H1 (cell line): ENCODE measurements at regions not wholly inside any gene's neighbourhood (a gene's known extent, or its start where the extent isn't known, plus 50 kb on each side); places are given as distances from the start of the nearest gene placed in this dataset.

ENCODE experiments used
- CTCF ChIA-PET: fragments of 300-600 bp; sonication (Branson Sonifier 250); formaldehyde crosslinking; loops from one replicate; lab custom pipeline; 2021; ENCODE audit not compliant: partially characterized antibody; lab: Charles Lee
- POLR2A ChIA-PET: fragments of 300-600 bp; sonication (Branson Sonifier 250); formaldehyde crosslinking; loops from one replicate; lab custom pipeline; 2021; ENCODE audit warnings: inconsistent platforms; ENCODE audit not compliant: partially characterized antibody; lab: Charles Lee
- DNase-seq, 2 experiments: peaks; one replicate each; pipeline versions ENCODE4 v3.0.0 to v3.0.0-alpha.2; 2010 to 2022; ENCODE audit warnings: low spot score in 2 of 2, low read depth in 1 of 2, mixed read lengths in 1 of 2
- FAIRE-seq: peaks from 2 replicates; lab custom pipeline; 2011; peaks lifted over from hg19 to GRCh38; lab: Jason Lieb, UNC
- H2AFZ ChIP-seq: 2 replicates; pipeline ENCODE4 v1.8.1; 2012; ENCODE audit warnings: low read length, inconsistent platforms
- H2AK5ac ChIP-seq: 2 replicates; pipeline ENCODE4 v1.6.1; 2013; ENCODE audit warnings: low read depth, low read length
- H2BK120ac ChIP-seq: replicated peaks from 2 replicates; pipeline ENCODE3; 2013; ENCODE audit warnings: low read depth, low read length, inconsistent platforms
- H2BK12ac ChIP-seq: 2 replicates; pipeline ENCODE4 v1.6.1; 2013; ENCODE audit warnings: low read depth, low read length
- H2BK15ac ChIP-seq: 2 replicates; pipeline ENCODE4 v1.6.1; 2013; ENCODE audit warnings: low read length
- H2BK20ac ChIP-seq: 2 replicates; pipeline ENCODE4 v1.6.1; 2013; ENCODE audit warnings: low read length
- H2BK5ac ChIP-seq: 2 replicates; pipeline ENCODE4 v1.6.1; 2013; ENCODE audit warnings: low read depth, low read length
- H3K14ac ChIP-seq: 2 replicates; pipeline ENCODE4 v1.6.1; 2013; ENCODE audit warnings: inconsistent platforms; ENCODE audit not compliant: insufficient read length
- H3K18ac ChIP-seq: 2 replicates; pipeline ENCODE4 v1.6.1; 2013; ENCODE audit warnings: low read length; ENCODE audit errors: extremely low read depth
- H3K23ac ChIP-seq: 2 replicates; pipeline ENCODE4 v1.6.1; 2013; ENCODE audit warnings: inconsistent platforms; ENCODE audit not compliant: insufficient read length
- H3K23me2 ChIP-seq: 2 replicates; pipeline ENCODE4 v1.6.1; 2013; ENCODE audit warnings: low read depth, low read length
- H3K27ac ChIP-seq: 2 replicates; pipeline ENCODE4 v1.6.1; 2011; ENCODE audit warnings: low read depth, low read length, inconsistent platforms
- H3K27me3 ChIP-seq, 4 experiments: replicated peaks in 1 of 4; 1 replicate in 1 of 4; 2 replicates in 3 of 4; pipeline versions ENCODE4 v1.6.1 to v1.8.1; 2011 to 2013; ENCODE audit warnings: low read length in 3 of 4, mild to moderate bottlenecking in 3 of 4, inconsistent platforms in 2 of 4, mixed read lengths in 2 of 4, moderate library complexity in 1 of 4; ENCODE audit not compliant: control insufficient read depth in 3 of 4, insufficient read depth in 3 of 4; ENCODE audit errors: extremely low read depth in 1 of 4
- H3K36me3 ChIP-seq, 4 experiments: 2 replicates each; pipeline versions ENCODE4 v1.6.1 to v1.8.1; 2011 to 2013; ENCODE audit warnings: mild to moderate bottlenecking in 4 of 4, low read length in 3 of 4, moderate library complexity in 2 of 4, control low read depth in 1 of 4, inconsistent platforms in 1 of 4; ENCODE audit not compliant: insufficient read depth in 4 of 4, control insufficient read depth in 2 of 4
- H3K4ac ChIP-seq: replicated peaks from 2 replicates; pipeline ENCODE3; 2013; ENCODE audit warnings: low read length, low read depth, mixed read lengths, inconsistent platforms; ENCODE audit not compliant: insufficient read length
- H3K4me1 ChIP-seq, 4 experiments: replicated peaks in 1 of 4; 1 replicate in 1 of 4; 2 replicates in 3 of 4; pipeline versions ENCODE4 v1.6.1 to v1.8.1; 2011 to 2013; ENCODE audit warnings: low read length in 3 of 4, inconsistent platforms in 2 of 4, mixed read lengths in 1 of 4; ENCODE audit not compliant: insufficient read depth in 4 of 4, control insufficient read depth in 3 of 4
- H3K4me2 ChIP-seq, 2 experiments: 2 replicates each; pipeline versions ENCODE4 v1.6.1 to v1.8.1; 2011 to 2013; ENCODE audit warnings: low read depth in 2 of 2, low read length in 2 of 2, control low read depth in 1 of 2, inconsistent platforms in 1 of 2, mild to moderate bottlenecking in 1 of 2; ENCODE audit not compliant: insufficient read depth in 1 of 2
- H3K4me3 ChIP-seq, 4 experiments: fragments of 200-600, 300-600 bp in 1 of 4; sonication (generic), shearing (Covaris generic), sonication (Bioruptor Twin) in 1 of 4; 2 replicates each; pipeline versions ENCODE4 v1.5.1 to v1.8.1; 2011 to 2016; ENCODE audit warnings: low read length in 4 of 4, low read depth in 3 of 4, control low read depth in 2 of 4, inconsistent platforms in 2 of 4, mild to moderate bottlenecking in 2 of 4, mixed read lengths in 1 of 4, moderate library complexity in 1 of 4; ENCODE audit not compliant: insufficient read depth in 2 of 4; ENCODE audit errors: extremely low read depth in 1 of 4
- H3K56ac ChIP-seq: replicated peaks from 2 replicates; pipeline ENCODE3; 2013; ENCODE audit warnings: low read depth, mild to moderate bottlenecking, mixed read lengths, low read length, inconsistent platforms; ENCODE audit not compliant: insufficient read length
- H3K79me1 ChIP-seq: 2 replicates; pipeline ENCODE4 v1.6.1; 2013; ENCODE audit warnings: low read depth, low read length, control low read depth
- H3K79me2 ChIP-seq, 2 experiments: 2 replicates each; pipeline versions ENCODE4 v1.6.1 to v1.8.1; 2012 to 2013; ENCODE audit warnings: low read length in 2 of 2, mild to moderate bottlenecking in 2 of 2, inconsistent platforms in 1 of 2; ENCODE audit not compliant: insufficient read depth in 2 of 2, control insufficient read depth in 1 of 2
- H3K9ac ChIP-seq, 4 experiments: replicated peaks in 1 of 4; 1 replicate in 1 of 4; 2 replicates in 3 of 4; pipeline versions ENCODE4 v1.6.1 to v1.8.1; 2011 to 2013; ENCODE audit warnings: low read depth in 3 of 4, low read length in 3 of 4, control low read depth in 2 of 4, mild to moderate bottlenecking in 2 of 4, moderate library complexity in 2 of 4, inconsistent platforms in 1 of 4; ENCODE audit errors: extremely low read depth in 1 of 4
- H3K9me3 ChIP-seq, 2 experiments: 2 replicates each; pipeline versions ENCODE4 v1.6.1 to v1.8.1; 2012 to 2013; ENCODE audit warnings: mild to moderate bottlenecking in 2 of 2, moderate library complexity in 2 of 2, control low read depth in 1 of 2, inconsistent platforms in 1 of 2, low read depth in 1 of 2, low read length in 1 of 2, mixed read lengths in 1 of 2; ENCODE audit not compliant: insufficient read depth in 2 of 2
- H4K20me1 ChIP-seq, 2 experiments: replicated peaks in 1 of 2; 2 replicates each; pipeline versions ENCODE3 to v1.8.1; 2011 to 2013; ENCODE audit warnings: inconsistent platforms in 2 of 2, low read length in 2 of 2, mild to moderate bottlenecking in 1 of 2; ENCODE audit not compliant: insufficient read depth in 2 of 2, control insufficient read depth in 1 of 2
- H4K5ac ChIP-seq: 2 replicates; pipeline ENCODE4 v1.6.1; 2013; ENCODE audit warnings: low read length, low read depth, mixed read lengths, inconsistent platforms; ENCODE audit not compliant: insufficient read length
- H4K8ac ChIP-seq: 2 replicates; pipeline ENCODE4 v1.8.0; 2013; ENCODE audit warnings: mild to moderate bottlenecking, moderate library complexity, low read length, inconsistent platforms; ENCODE audit not compliant: insufficient read depth; ENCODE audit errors: extremely low read depth
- H4K91ac ChIP-seq: replicated peaks from 2 replicates; pipeline ENCODE3; 2013; ENCODE audit warnings: low read length, mixed read lengths, inconsistent platforms; ENCODE audit not compliant: insufficient read length
- ASH2L ChIP-seq: fragments of 200-600, 300-600 bp; sonication (generic); IDR thresholded peaks from one replicate; pipeline ENCODE4 v1.7.1; 2017; ENCODE audit warnings: low read length
- BACH1 ChIP-seq: IDR thresholded peaks from 2 replicates; pipeline ENCODE4 v1.6.1; 2012; ENCODE audit warnings: low read length, improper control_type of control experiment
- BCL11A ChIP-seq, 2 experiments: IDR thresholded peaks; one replicate each; pipeline ENCODE4 v1.6.1; 2011; ENCODE audit warnings: low read depth in 2 of 2, low read length in 2 of 2, mild to moderate bottlenecking in 2 of 2
- EP300 ChIP-seq, 2 experiments: IDR thresholded peaks; 1 replicate in 1 of 2; 2 replicates in 1 of 2; pipeline ENCODE4 v1.6.1; 2011 to 2012; ENCODE audit warnings: low read depth in 2 of 2, low read length in 2 of 2, mild to moderate bottlenecking in 2 of 2, borderline replicate concordance in 1 of 2, inconsistent platforms in 1 of 2, moderate library complexity in 1 of 2
- EZH2 ChIP-seq: fragments of 200-600 bp; sonication (generic); IDR thresholded peaks from 2 replicates; pipeline ENCODE4 v1.7.1; 2012; ENCODE audit warnings: low read depth, mild to moderate bottlenecking, moderate library complexity, low read length, inconsistent platforms; ENCODE audit not compliant: severe bottlenecking
- HDAC2 ChIP-seq, 2 experiments: fragments of 300-600 bp in 1 of 2; sonication (generic) in 1 of 2; IDR thresholded peaks; 2 replicates each; pipeline ENCODE4 v1.6.1; 2011 to 2012; ENCODE audit warnings: low read depth in 2 of 2, low read length in 2 of 2, mild to moderate bottlenecking in 2 of 2, moderate library complexity in 2 of 2, borderline replicate concordance in 1 of 2, inconsistent platforms in 1 of 2
- JUN ChIP-seq: IDR thresholded peaks from 2 replicates; pipeline ENCODE4 v1.6.1; 2011; ENCODE audit warnings: low read depth, mild to moderate bottlenecking, improper control_type of control experiment, low read length
- KDM4A ChIP-seq: IDR thresholded peaks from one replicate; pipeline ENCODE4 v1.7.1; 2012; ENCODE audit warnings: low read depth, mild to moderate bottlenecking, moderate library complexity, low read length, inconsistent platforms; ENCODE audit not compliant: severe bottlenecking
- KDM5A ChIP-seq: fragments of 200-600 bp; IDR thresholded peaks from 2 replicates; pipeline ENCODE4 v1.7.1; 2012; ENCODE audit warnings: mild to moderate bottlenecking, low read length, inconsistent platforms, mixed read lengths
- PHF8 ChIP-seq: fragments of 200-600 bp; sonication (generic); conservative IDR thresholded peaks from 2 replicates; pipeline ENCODE4 v1.7.1; 2012; ENCODE audit warnings: low read depth, mild to moderate bottlenecking, inconsistent platforms, low read length, moderate library complexity
- POLR2A ChIP-seq, 2 experiments: IDR thresholded peaks; 1 replicate in 1 of 2; 2 replicates in 1 of 2; pipeline ENCODE4 v1.6.1; 2011; ENCODE audit warnings: low read depth in 2 of 2, low read length in 2 of 2, mild to moderate bottlenecking in 2 of 2; ENCODE audit errors: control extremely low read depth in 1 of 2
- RAD21 ChIP-seq, 2 experiments: IDR thresholded peaks in 1 of 2; conservative IDR thresholded peaks in 1 of 2; 2 replicates each; pipeline ENCODE4 v1.6.1; 2011; ENCODE audit warnings: low read depth in 2 of 2, low read length in 2 of 2, improper control_type of control experiment in 1 of 2, inconsistent platforms in 1 of 2, mild to moderate bottlenecking in 1 of 2, moderate library complexity in 1 of 2
- SIX5 ChIP-seq: IDR thresholded peaks from 2 replicates; pipeline ENCODE4 v1.6.1; 2011; ENCODE audit warnings: mild to moderate bottlenecking, low read depth, low read length
- YY1 ChIP-seq: IDR thresholded peaks from 2 replicates; pipeline ENCODE4 v1.6.1; 2011; ENCODE audit warnings: low read depth, mild to moderate bottlenecking, low read length
- ZNF274 ChIP-seq: IDR thresholded peaks from 2 replicates; pipeline ENCODE4 v1.7.0; 2012; ENCODE audit warnings: low read length, borderline replicate concordance; ENCODE audit errors: extremely low read depth
- WGBS, 2 experiments: shearing (Covaris generic) in 1 of 2; methylation state at CpG; one replicate each; pipeline versions ENCODE4 v1.1.6 to v1.1.7; 2013 to 2015; ENCODE audit warnings: low lambda C conversion rate in 2 of 2, mixed read lengths in 2 of 2, inconsistent platforms in 1 of 2, low coverage in 1 of 2, missing lambda C conversion rate in 1 of 2; ENCODE audit not compliant: insufficient replicate concordance in 2 of 2, insufficient coverage in 1 of 2, insufficient read length in 1 of 2; ENCODE audit errors: extremely low coverage in 1 of 2, missing lambda C conversion rate in 1 of 2; 5-methylcytosine and 5-hydroxymethylcytosine counted together

GRCh38 chr11:92098172-92098571 lies 126.4 kb upstream of the FAT3 start:
- Histone ChIP-seq H3K18ac (no peak overlapping the region), H2AK5ac (no peak overlapping the region), H2BK20ac (no peak overlapping the region), H3K79me1 (no peaks in the 10 kb centered on the region), H2BK12ac (no peak overlapping the region), H2BK120ac (no peak overlapping the region), H3K9ac (no peak overlapping the region), H2AFZ (no peak overlapping the region), H3K14ac (no peak overlapping the region), H3K27ac (no peak overlapping the region), H3K56ac (no peak overlapping the region), H4K20me1 (no peaks in the 10 kb centered on the region), H3K9me3 (no peaks in the 10 kb centered on the region), H4K8ac (no peak overlapping the region), H3K4me1 (peaks cover 0 to 2% (median 0%) of the 10 kb centered on the region in 4 experiments; a peak in 1 of 7 replicates), H2BK15ac (no peak overlapping the region), H3K23ac (no peak overlapping the region), H3K4ac (no peak overlapping the region), H3K4me2 (no peak overlapping the region), H3K36me3 (no peaks in the 10 kb centered on the region; a peak in 1 of 8 replicates), H2BK5ac (no peak overlapping the region), H3K4me3 (no peak overlapping the region), H4K91ac (no peak overlapping the region), H4K5ac (no peak overlapping the region), H3K23me2 (no peaks in the 10 kb centered on the region), H3K27me3 (no peaks in the 10 kb centered on the region), H3K79me2 (no peaks in the 10 kb centered on the region)
- DNase-seq (no peak), FAIRE-seq (no peak)
- 91% methylated on average over 2 of the region's 2 CpGs; no CpG with 5 or more reads in 1 of the 2 experiments for WGBS, 2 experiments
- CTCF ChIA-PET: interaction anchor here (1.9 kb wide), 1 partner anchor 39 kb away, joined by 6 read pairs; no protein-coding TSS in a partner anchor
- POLR2A ChIA-PET: no interaction called here
- TF ChIP-seq YY1 (no peak), SIX5 (no peak), ASH2L (no peak), ZNF274 (no peak), PHF8 (no peak), EP300 (IDR thresholded peaks at IDR 0.05; ENCODE audit: borderline replicate concordance in 1 of 2, low read depth in 2 of 2, low read length in 2 of 2) (no peak), KDM5A (no peak), KDM4A (no peak), JUN (no peak), BCL11A (IDR thresholded peaks at IDR 0.05; ENCODE audit: low read depth in 2 of 2, low read length in 2 of 2) (no peak), EZH2 (no peak), BACH1 (no peak), HDAC2 (IDR thresholded peaks at IDR 0.05; ENCODE audit: borderline replicate concordance in 1 of 2, low read depth in 2 of 2, low read length in 2 of 2) (no peak), RAD21 (IDR thresholded peaks at IDR 0.05 in 1 of 2, conservative IDR thresholded peaks at IDR 0.05 in 1 of 2; ENCODE audit: low read depth in 2 of 2, low read length in 2 of 2) (no peak), POLR2A (IDR thresholded peaks at IDR 0.05; ENCODE audit: control extremely low read depth in 1 of 2, low read depth in 2 of 2, low read length in 2 of 2) (no peak)
